ENCODE measurements at regions not wholly inside any gene's neighbourhood (a gene's known extent, or its start where the extent isn't known, plus 50 kb on each side); places are given as distances from the start of the nearest gene placed in this dataset.

GRCh38 chrX:46268412-46268811, 276.8 kb downstream of the ZNF674 start:
- H3K4me1 ChIP-seq, result no peaks in the 10 kb centered on the region
- no peak overlapping the region for H3K27ac ChIP-seq
- DNase-seq (ENCODE audit: low spot score), result no peak
- no peaks in the 10 kb centered on the region for H3K36me3 ChIP-seq
- H3K9me3 ChIP-seq, result no peaks in the 10 kb centered on the region
- H3K27me3 ChIP-seq, result no peaks in the 10 kb centered on the region
- no peak for TF ChIP-seq CTCF (IDR thresholded peaks at IDR 0.05)
- H3K4me3 ChIP-seq, result no peak overlapping the region

GRCh38 chrX:46263494-46263893, 281.7 kb downstream of the ZNF674 start:
- no peak for TF ChIP-seq CTCF (IDR thresholded peaks at IDR 0.05)

GRCh38 chrX:46262304-46262703, 282.9 kb downstream of the ZNF674 start:
- H3K4me1 ChIP-seq, result no peaks in the 10 kb centered on the region
- H3K27ac ChIP-seq, result no peak overlapping the region
- H3K4me3 ChIP-seq, result no peak overlapping the region
- no peaks in the 10 kb centered on the region for H3K9me3 ChIP-seq
- no peak for TF ChIP-seq CTCF (IDR thresholded peaks at IDR 0.05)
- no peak for DNase-seq (ENCODE audit: low spot score)
- no peaks in the 10 kb centered on the region for H3K36me3 ChIP-seq
- no peaks in the 10 kb centered on the region for H3K27me3 ChIP-seq

More at GRCh38 chrX:46263494-46263893, 281.7 kb downstream of the ZNF674 start:
- Histone ChIP-seq H3K4me1 (no peaks in the 10 kb centered on the region), H3K9me3 (no peaks in the 10 kb centered on the region), H3K27ac (no peak overlapping the region), H3K27me3 (no peaks in the 10 kb centered on the region), H3K4me3 (no peak overlapping the region), H3K36me3 (no peaks in the 10 kb centered on the region)
- no peak for DNase-seq (ENCODE audit: low spot score)

GRCh38 chrX:46260499-46260898, 284.7 kb downstream of the ZNF674 start:
- no peak overlapping the region for H3K27ac ChIP-seq
- no peak for TF ChIP-seq CTCF (IDR thresholded peaks at IDR 0.05)
- DNase-seq (ENCODE audit: low spot score), result no peak
- no peaks in the 10 kb centered on the region for H3K9me3 ChIP-seq
- H3K27me3 ChIP-seq, result no peaks in the 10 kb centered on the region
- no peaks in the 10 kb centered on the region for H3K4me1 ChIP-seq
- H3K36me3 ChIP-seq, result no peaks in the 10 kb centered on the region
- no peak overlapping the region for H3K4me3 ChIP-seq

- H3K9me3 ChIP-seq, result no peaks in the 10 kb centered on the region
- no peak overlapping the region for H3K4me3 ChIP-seq
- H3K36me3 ChIP-seq, result no peaks in the 10 kb centered on the region
- no peaks in the 10 kb centered on the region for H3K4me1 ChIP-seq
- H3K27ac ChIP-seq, result no peak overlapping the region
- H3K27me3 ChIP-seq, result no peaks in the 10 kb centered on the region
- TF ChIP-seq CTCF (IDR thresholded peaks at IDR 0.05), result no peak
- no peak for DNase-seq (ENCODE audit: low spot score)
Observed at GRCh38 chrX:46258356-46258755, 286.9 kb downstream of the ZNF674 start.

- Histone ChIP-seq H3K9me3 (no peaks in the 10 kb centered on the region), H3K36me3 (no peaks in the 10 kb centered on the region), H3K4me3 (no peak overlapping the region), H3K27ac (no peak overlapping the region), H3K27me3 (no peaks in the 10 kb centered on the region), H3K4me1 (no peaks in the 10 kb centered on the region)
- TF ChIP-seq CTCF (IDR thresholded peaks at IDR 0.05), result no peak
- no peak for DNase-seq (ENCODE audit: low spot score)
Observed at GRCh38 chrX:46257451-46257879, 287.8 kb downstream of the ZNF674 start.

Measured in right atrium auricular region (tissue), 2 donors.